NOMO-1 treated with DMSO at 0.1 percent for 48 hours (cell line): ENCODE measurements at regions not wholly inside any gene's neighbourhood (a gene's known extent, or its start where the extent isn't known, plus 50 kb on each side); places are given as distances from the start of the nearest gene placed in this dataset.
"Not testable (repeated sequence)": the region's sequence is repeated elsewhere in the genome, so short reads cannot be mapped to it uniquely, and the experiment has no call there.

Source experiments
- DNase-seq: peaks from one replicate; lab custom pipeline; 2025; ENCODE audit not compliant: unreplicated experiment; lab: John Stamatoyannopoulos, UW

GRCh38 chr4:151559595-151559994, 150.6 kb downstream of the FHIP1A start:
- DNase-seq, result no peak

GRCh38 chr4:151561551-151562256, 152.7 kb downstream of the FHIP1A start:
- no peak for DNase-seq

DNA sequence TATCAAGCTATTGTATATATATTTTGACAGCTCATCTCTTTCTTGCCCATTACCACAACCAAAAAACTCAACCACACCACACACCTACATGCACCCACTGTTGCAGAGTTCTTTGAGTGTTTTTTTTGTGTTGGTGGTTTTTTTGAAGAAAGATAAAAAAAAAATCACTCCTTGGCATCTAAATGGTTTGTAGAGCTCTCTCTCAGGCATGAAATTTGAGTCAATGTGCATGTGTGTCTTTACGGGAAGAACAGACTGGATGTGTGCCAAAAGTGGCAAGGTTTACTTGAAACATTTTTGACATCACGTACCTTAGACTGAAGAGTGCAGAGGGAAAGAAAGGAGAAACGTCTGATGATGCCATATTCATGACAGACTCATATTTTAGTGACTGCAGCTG, 154.2 kb downstream of the FHIP1A start:
- DNase-seq, result no peak

DNA sequence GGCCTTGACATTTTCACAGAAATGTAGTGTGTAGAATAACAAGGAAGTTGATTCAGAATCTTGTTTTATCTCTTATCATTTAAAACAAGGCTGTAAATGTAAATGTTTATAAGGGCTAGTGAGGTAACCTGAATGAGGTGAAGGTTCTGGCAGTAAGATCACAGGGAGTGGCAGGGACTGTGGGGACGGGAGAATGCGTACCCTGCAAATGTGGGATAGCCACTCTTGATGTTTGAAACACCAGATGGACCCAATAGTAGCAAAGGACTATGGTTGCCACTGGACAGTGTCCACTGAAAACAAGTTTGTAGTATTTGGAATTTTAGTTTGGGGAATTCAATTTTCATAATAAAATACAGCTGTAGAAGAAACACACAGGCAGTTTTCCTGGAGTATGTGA, 155.3 kb downstream of the FHIP1A start:
- DNase-seq, result no peak

- no peak for DNase-seq
Measured at GRCh38 chr4:151565583-151565982, 156.6 kb downstream of the FHIP1A start.

DNA sequence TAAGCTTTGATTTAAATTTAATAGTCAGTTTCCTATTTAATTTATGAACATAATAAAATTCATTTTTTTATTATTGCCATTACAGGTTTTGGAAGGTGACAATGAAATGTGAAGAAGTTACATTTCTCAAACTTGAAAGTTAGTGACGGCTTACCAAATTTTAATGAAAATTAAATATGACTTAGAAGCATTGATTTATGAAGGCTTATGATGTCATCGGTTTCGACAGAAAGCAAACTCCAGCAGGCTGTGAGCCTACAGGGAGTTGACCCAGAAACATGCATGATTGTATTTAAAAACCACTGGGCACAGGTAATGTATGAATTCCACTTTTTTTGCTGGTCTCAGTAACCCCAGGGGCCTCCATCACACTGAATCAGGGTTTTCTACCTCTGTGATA, 157.1 kb downstream of the FHIP1A start:
- DNase-seq, result no peak

DNA sequence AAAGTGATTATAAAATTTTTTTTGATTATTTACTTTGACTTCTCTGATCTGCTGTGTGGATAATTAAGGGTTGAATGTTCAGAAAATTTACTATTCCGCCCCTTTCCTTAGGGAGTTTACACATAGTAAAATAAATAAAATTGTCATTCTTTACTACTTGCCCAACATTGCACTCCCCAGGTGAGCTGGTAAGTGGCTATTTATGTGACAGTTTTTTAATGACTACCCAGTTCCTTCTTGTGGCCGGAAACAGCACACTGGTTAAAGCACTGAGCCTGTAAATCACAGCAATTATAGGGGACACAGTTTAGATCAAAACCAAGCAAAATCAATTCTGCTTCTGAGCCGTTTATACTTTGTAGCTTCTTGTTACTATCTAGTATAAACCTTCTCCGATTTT, 158.1 kb downstream of the FHIP1A start:
- DNase-seq, result peak; percentile 93

DNA sequence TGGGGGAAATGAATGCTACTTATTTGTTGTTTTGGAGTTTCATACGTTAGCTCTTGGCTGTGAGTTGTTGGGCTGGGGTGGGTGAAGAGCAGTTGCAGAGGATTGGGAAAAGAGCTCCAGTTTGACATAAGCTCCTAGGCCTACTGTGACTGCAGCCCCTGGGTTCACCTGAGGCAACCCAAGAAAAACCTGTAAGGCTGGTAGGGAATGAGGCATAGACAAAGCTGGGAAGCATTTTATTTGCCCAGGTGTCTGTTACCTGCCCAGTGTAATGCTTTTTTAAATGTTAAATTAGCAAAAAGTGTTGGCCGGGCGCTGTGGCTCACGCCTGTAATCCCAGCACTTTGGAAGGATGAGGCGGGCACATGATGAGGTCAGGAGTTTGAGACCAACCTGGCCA, 160.0 kb downstream of the FHIP1A start:
- no peak for DNase-seq

DNA sequence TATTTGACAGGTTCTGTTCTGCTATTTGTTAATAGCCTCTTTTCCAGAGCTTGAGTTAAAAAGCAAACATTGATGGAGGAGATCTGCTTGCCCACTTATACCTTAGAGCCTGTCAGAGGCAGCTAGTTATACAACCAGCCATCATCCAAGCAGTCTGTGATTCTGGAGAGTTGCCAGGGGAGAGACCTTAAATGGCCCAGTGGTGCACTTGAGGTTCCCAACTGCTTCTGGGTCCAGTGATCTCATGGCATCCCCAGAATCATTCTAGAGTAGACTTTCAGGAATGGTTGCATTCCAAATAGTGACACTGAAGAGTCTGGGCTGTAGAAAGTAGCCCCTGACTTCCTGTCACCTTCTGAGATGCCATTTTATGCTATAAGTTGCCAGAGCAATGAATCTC, 160.7 kb downstream of the FHIP1A start:
- no peak for DNase-seq

DNA sequence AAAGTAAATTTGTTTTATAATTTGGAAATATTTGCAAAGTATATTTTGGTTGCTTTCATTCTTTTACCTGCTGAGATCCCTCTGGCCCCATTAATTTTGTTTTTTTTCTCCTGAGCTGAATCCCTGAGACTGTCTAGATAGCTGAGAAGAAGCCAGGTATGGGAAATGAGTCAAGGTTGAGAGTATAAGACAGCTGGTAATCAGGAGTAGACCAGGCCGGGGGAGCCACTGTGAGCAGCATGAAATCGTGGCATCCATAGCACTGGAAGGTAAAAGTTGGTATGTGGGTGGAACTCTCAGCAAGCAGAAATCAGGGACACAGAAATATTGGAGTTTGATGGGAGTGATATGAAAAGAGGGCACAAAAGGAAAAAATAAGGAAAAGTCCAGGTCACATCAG, 164.5 kb downstream of the FHIP1A start:
- DNase-seq, result no peak

- DNase-seq, result peak; percentile 8
Measured at GRCh38 chr4:151573945-151574344, 165.0 kb downstream of the FHIP1A start.

DNA sequence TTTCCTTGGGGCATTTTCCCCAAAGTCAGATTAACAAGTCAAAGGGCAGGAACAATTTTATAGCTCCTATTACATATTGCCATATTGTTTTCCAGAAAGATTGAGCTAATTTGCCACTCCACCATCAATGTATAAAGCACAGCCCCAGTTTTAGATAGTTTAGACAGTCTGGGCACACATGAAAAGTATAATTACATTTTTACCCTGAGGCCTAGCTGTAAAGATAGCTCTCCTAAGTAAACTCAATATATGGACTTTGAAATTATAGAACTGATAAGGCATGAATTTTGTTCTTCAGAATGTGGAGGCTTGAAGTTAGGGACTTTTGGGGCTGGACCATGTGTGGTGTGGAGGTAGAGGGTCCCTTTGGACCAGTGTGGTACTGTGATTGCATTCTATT, 166.0 kb downstream of the FHIP1A start:
- DNase-seq, result no peak

GRCh38 chr4:151575646-151576045, 166.7 kb downstream of the FHIP1A start:
- no peak for DNase-seq

GRCh38 chr4:151576627-151577026, 167.7 kb downstream of the FHIP1A start:
- DNase-seq, result no peak

DNA sequence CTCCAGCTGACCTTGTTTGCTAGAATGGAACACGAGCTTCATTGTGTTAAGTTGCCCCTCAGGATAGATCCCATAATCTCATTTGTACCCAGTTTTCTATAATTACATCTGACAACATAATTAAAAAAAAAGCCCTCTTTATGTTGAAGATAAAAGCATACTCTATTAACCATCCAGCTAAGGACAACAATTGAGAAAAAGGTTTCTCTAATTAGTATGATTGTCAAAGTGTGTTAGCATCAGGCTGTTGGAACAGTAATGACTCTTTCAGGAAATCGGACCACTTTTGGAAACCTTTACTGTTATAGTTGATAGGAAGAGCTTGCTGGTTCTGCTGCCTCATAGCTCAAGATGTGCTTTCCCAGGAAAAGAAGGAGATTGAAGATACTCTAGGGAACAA, 172.6 kb downstream of the FHIP1A start:
- no peak for DNase-seq

- DNase-seq, result no peak
Measured at GRCh38 chr4:151582098-151582497, 173.1 kb downstream of the FHIP1A start.

DNA sequence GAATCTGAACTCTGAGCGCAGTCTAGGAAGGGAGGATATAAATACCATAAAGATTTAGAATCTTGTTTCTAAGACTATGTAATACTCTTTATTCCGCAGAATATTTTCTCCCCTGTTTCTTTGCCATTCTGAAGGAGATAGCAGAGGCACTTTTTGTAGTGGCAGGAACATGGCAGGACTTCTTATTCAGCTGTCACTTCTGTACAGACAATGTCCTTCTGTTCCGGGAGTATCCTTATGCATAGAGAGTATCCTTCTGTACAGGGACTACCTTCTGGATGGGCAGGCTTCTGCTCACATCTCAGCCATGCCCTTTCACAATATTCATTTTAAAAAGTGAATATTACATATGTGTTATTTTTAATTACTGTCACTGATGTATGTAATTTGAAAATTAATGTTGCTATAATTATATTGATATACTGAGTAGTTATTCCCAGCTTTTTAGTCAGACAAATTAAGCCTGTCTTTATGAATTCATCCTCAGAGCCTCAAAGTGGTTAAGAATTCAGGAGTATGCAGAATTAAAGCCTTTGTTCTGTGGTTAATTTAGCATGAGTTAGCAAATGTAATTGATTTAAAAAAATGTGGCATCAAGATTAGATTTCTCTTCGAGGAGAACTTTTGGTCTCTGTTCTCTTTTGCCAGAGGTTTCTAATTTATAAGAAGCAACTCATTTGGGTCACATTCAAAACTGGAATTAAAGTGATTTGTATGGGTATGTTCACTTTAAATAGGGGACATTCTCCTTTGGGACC, 174.4 kb downstream of the FHIP1A start:
- DNase-seq, result no peak

GRCh38 chr4:151584101-151584500, 175.1 kb downstream of the FHIP1A start:
- no peak for DNase-seq

DNA sequence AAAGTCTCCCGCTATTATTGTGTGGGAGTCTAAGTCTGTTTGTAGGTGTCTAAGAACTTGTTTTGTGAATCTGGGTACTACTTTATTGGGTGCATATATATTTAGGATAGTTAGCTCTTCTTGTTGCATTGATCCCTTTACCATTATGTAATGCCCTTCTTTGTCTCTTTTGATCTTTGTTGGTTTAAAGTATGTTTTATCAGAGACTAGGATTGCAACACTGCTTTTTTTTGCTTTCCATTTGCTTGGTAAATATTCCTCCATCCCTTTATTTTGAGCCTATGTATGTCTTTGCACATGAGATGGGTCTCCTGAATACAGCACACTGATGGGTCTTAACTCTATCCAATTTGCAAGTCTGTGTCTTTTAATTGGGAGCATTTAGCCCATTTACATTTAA, 165.2 kb downstream of the GATB start:
- DNase-seq, result not testable (repeated sequence)

DNA sequence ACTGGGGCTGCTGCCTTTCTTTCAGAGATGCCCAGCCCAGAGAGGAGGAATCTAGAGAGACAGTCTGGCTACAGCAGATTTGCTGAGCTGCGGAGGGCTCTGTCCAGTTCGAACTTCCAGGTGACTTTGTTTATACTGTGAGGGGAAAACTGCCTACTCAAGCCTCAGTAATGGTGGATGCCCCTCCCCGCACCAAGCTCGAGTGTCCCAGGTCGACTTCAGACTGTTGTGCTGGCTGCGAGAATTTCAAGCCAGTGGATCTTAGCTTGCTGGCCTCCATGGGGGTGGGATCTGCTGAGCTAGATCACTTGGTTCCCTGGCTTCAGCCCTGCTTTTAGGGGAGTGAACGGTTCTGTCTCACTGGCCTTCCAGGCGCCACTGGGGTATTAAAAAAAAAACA, 163.1 kb downstream of the GATB start:
- not testable (repeated sequence) for DNase-seq

DNA sequence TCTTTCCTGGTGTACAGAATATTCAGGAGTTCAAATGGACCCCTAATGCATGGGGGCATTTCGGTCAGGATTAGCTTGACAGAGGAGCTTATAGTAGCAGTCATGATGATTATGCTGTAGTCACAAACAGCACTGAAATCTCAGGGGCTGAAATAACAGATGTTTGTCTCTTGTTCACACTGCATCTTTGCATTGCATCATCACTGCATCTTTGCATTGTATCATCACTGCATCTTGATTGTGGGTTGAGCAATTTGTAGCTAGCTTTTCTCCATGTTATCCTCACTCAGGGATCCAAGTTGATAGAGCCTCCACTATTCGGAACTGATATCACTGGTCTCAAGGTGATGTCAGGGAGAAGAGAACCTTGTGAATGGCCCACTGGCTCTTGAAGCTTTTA, 160.9 kb downstream of the GATB start:
- DNase-seq, result no peak

GRCh38 chr4:151600432-151600831, 160.4 kb downstream of the GATB start:
- no peak for DNase-seq

- DNase-seq, result no peak
Measured at GRCh38 chr4:151603377-151603776, 157.4 kb downstream of the GATB start.
